ENCODE measurements at regions not wholly inside any gene's neighbourhood (a gene's known extent, or its start where the extent isn't known, plus 50 kb on each side); places are given as distances from the start of the nearest gene placed in this dataset.

- no peaks in the 10 kb centered on the region for H3K36me3 ChIP-seq (replicated peaks in 1 of 2; ENCODE audit: control insufficient read depth in 1 of 2, insufficient read depth in 2 of 2, low read length in 2 of 2)
- H3K27ac ChIP-seq (ENCODE audit: low read depth in 1 of 2, low read length in 2 of 2) = no peak overlapping the region
- no CpG with 5 or more reads among the region's 3 CpGs for WGBS (ENCODE audit: insufficient coverage)
- Mint-ChIP-seq H3K9me3 (peaks cover 0 to 8% (median 0%) of the 10 kb centered on the region in 7 donors), H3K4me1 (peaks cover 10% of the 10 kb centered on the region), H3K27me3 (ENCODE audit: low read depth in 3 of 3) (peaks cover 0 to 5% (median 3%) of the 10 kb centered on the region in 3 donors), H3K36me3 (no peaks in the 10 kb centered on the region), H3K27ac (no peak overlapping the region), H3K4me3 (no peak overlapping the region)
- no peaks in the 10 kb centered on the region for H3K9me3 ChIP-seq (replicated peaks in 1 of 2; ENCODE audit: control insufficient read depth in 1 of 2, insufficient read depth in 1 of 2, low read length in 2 of 2)
- no peak overlapping the region for H3K4me2 ChIP-seq (replicated peaks; ENCODE audit: extremely low read depth, low read length, poor library complexity, severe bottlenecking)
- no peak overlapping the region for H3K9ac ChIP-seq (ENCODE audit: insufficient read depth, low read length, poor library complexity, severe bottlenecking)
- no peak overlapping the region for H2AFZ ChIP-seq (ENCODE audit: insufficient read depth, low read depth, low read length, poor library complexity, severe bottlenecking)
- no peak for TF ChIP-seq CTCF (IDR thresholded peaks at IDR 0.05)
- intact Hi-C loops (cut with micrococcal nuclease) = no loop called here
- DNase-seq = no peak
- H4K20me1 ChIP-seq (ENCODE audit: insufficient read depth, low read length) = no peaks in the 10 kb centered on the region
- no peaks in the 10 kb centered on the region for H3K79me2 ChIP-seq (ENCODE audit: insufficient read depth, low read length)
- H3K4me1 ChIP-seq (ENCODE audit: control insufficient read depth in 1 of 2, insufficient read depth in 2 of 2, low read length in 2 of 2) = peaks cover 5% of the 10 kb centered on the region in 2 donors
- no peaks in the 10 kb centered on the region for H3K27me3 ChIP-seq (ENCODE audit: control insufficient read depth in 2 of 2, insufficient read depth in 2 of 2, low read length in 2 of 2)
- H3K4me3 ChIP-seq (replicated peaks in 1 of 3; ENCODE audit: low read depth in 2 of 3, low read length in 3 of 3) = no peak overlapping the region
These were observed 51.3 kb upstream of the EIF2S2 start for GRCh38 chr20:34163307-34163706.

GRCh38 chr20:34164381-34164984 lies 52.4 kb upstream of the EIF2S2 start:
- DNase-seq = no peak
- H3K27ac ChIP-seq (ENCODE audit: low read depth in 1 of 2, low read length in 2 of 2) = no peak overlapping the region
- H3K27me3 ChIP-seq (ENCODE audit: control insufficient read depth in 2 of 2, insufficient read depth in 2 of 2, low read length in 2 of 2) = no peaks in the 10 kb centered on the region
- intact Hi-C loops (cut with micrococcal nuclease) = no loop called here
- Mint-ChIP-seq H3K27ac (no peak overlapping the region), H3K27me3 (ENCODE audit: low read depth in 3 of 3) (peaks cover 0 to 5% (median 3%) of the 10 kb centered on the region in 3 donors), H3K9me3 (peaks cover 0 to 5% (median 0%) of the 10 kb centered on the region in 7 donors), H3K36me3 (no peaks in the 10 kb centered on the region), H3K4me3 (no peak overlapping the region), H3K4me1 (peaks cover 9% of the 10 kb centered on the region)
- no peaks in the 10 kb centered on the region for H3K36me3 ChIP-seq (replicated peaks in 1 of 2; ENCODE audit: control insufficient read depth in 1 of 2, insufficient read depth in 2 of 2, low read length in 2 of 2)
- TF ChIP-seq CTCF (IDR thresholded peaks at IDR 0.05) = no peak
- H3K4me1 ChIP-seq (ENCODE audit: control insufficient read depth in 1 of 2, insufficient read depth in 2 of 2, low read length in 2 of 2) = peaks cover 5% of the 10 kb centered on the region in 2 donors
- no peak overlapping the region for H3K9ac ChIP-seq (ENCODE audit: insufficient read depth, low read length, poor library complexity, severe bottlenecking)
- H4K20me1 ChIP-seq (ENCODE audit: insufficient read depth, low read length) = no peaks in the 10 kb centered on the region
- no peaks in the 10 kb centered on the region for H3K9me3 ChIP-seq (replicated peaks in 1 of 2; ENCODE audit: control insufficient read depth in 1 of 2, insufficient read depth in 1 of 2, low read length in 2 of 2)
- H3K79me2 ChIP-seq (ENCODE audit: insufficient read depth, low read length) = no peaks in the 10 kb centered on the region
- no peak overlapping the region for H2AFZ ChIP-seq (ENCODE audit: insufficient read depth, low read depth, low read length, poor library complexity, severe bottlenecking)
- H3K4me2 ChIP-seq (replicated peaks; ENCODE audit: extremely low read depth, low read length, poor library complexity, severe bottlenecking) = no peak overlapping the region
- WGBS (ENCODE audit: insufficient coverage) = 100% methylated on average over 2 of the region's 5 CpGs
- no peak overlapping the region for H3K4me3 ChIP-seq (replicated peaks in 1 of 3; ENCODE audit: low read depth in 2 of 3, low read length in 3 of 3)

Data from CD14-positive monocyte (primary cell).